Panc1 (cell line): ENCODE measurements at regions not wholly inside any gene's neighbourhood (a gene's known extent, or its start where the extent isn't known, plus 50 kb on each side); places are given as distances from the start of the nearest gene placed in this dataset.

Experiments
- ATAC-seq: fragments of 200-7000 bp; cut with Tn5 transposase; 2 replicates; pipeline ENCODE4 v1.9.1; 2020; ENCODE audit warnings: mild to moderate bottlenecking, moderate library complexity
- BruUV-seq: library from RNA; stranded (reverse); fragments of 400-500 nt; replicated peaks from 2 replicates; lab custom pipeline; 2021; lab: Mats Ljungman, UMichigan
- CTCF ChIA-PET: fragments of 300-600 bp; sonication (Branson Sonifier 250); formaldehyde crosslinking; loops from one replicate; lab custom pipeline; 2022; ENCODE audit warnings: antibody characterized with exemption; lab: Charles Lee
- POLR2A ChIA-PET: fragments of 300-600 bp; sonication (Branson Sonifier 250); formaldehyde crosslinking; loops from one replicate; lab custom pipeline; 2022; ENCODE audit warnings: antibody characterized with exemption; lab: Charles Lee
- DNase-seq: peaks from one replicate; pipeline ENCODE4 v3.0.0-alpha.2; 2010; ENCODE audit warnings: low read depth, low spot score
- H3K27ac ChIP-seq: 2 replicates; pipeline ENCODE4 v1.5.1; 2011; ENCODE audit warnings: mild to moderate bottlenecking, low read length, inconsistent platforms
- H3K27me3 ChIP-seq: fragments of 200-500 bp; sonication (Bioruptor generic); 2 replicates; pipeline ENCODE4 v1.6.0; 2014; ENCODE audit warnings: low read length, inconsistent platforms; ENCODE audit not compliant: control insufficient read depth, insufficient read depth
- H3K36me3 ChIP-seq: fragments of 200-500 bp; sonication (Bioruptor generic); 2 replicates; pipeline ENCODE4 v1.5.1; 2014; ENCODE audit warnings: inconsistent platforms, mild to moderate bottlenecking, low read length, moderate library complexity; ENCODE audit not compliant: control insufficient read depth, insufficient read depth
- H3K4me1 ChIP-seq: 2 replicates; pipeline ENCODE4 v1.5.1; 2011; ENCODE audit warnings: inconsistent platforms, mild to moderate bottlenecking, low read length, moderate library complexity; ENCODE audit not compliant: control insufficient read depth, insufficient read depth
- H3K4me3 ChIP-seq, 2 experiments: 2 replicates each; pipeline ENCODE4 v1.5.1; 2011 to 2012; ENCODE audit warnings: low read depth in 2 of 2, low read length in 2 of 2, mild to moderate bottlenecking in 2 of 2, inconsistent platforms in 1 of 2, moderate library complexity in 1 of 2
- H3K9me3 ChIP-seq: fragments of 200-500 bp; sonication (Bioruptor generic); 2 replicates; pipeline ENCODE4 v1.5.1; 2014; ENCODE audit warnings: low read depth, mild to moderate bottlenecking, inconsistent platforms, low read length, moderate library complexity; ENCODE audit not compliant: control insufficient read depth, insufficient read depth
- POLR2AphosphoS5 ChIP-seq: IDR thresholded peaks from 2 replicates; pipeline ENCODE4 v1.6.1; 2012; ENCODE audit warnings: mild to moderate bottlenecking, low read depth, low read length, moderate library complexity
- SIN3A ChIP-seq: IDR thresholded peaks from 2 replicates; pipeline ENCODE4 v1.6.1; 2012; ENCODE audit warnings: low read depth, mild to moderate bottlenecking, low read length, moderate library complexity, borderline replicate concordance; ENCODE audit not compliant: insufficient read depth
- TCF7L2 ChIP-seq: IDR thresholded peaks from 2 replicates; pipeline ENCODE4 v1.6.1; 2011; ENCODE audit warnings: mild to moderate bottlenecking, low read depth, low read length, inconsistent platforms
- in situ Hi-C: cut with HindIII; loops from 2 replicates; pipeline ENCODE4 v1.10.0; 2016; ENCODE audit warnings: low sequenced_read_pairs, low pct_unique_long_range_greater_than_20kb
- intact Hi-C: fragments of 100-400 bp; cut with micrococcal nuclease; formaldehyde crosslinking; loops from one replicate; pipeline ENCODE4 v1.10.0; 2022; ENCODE audit not compliant: unreplicated experiment
- TF ChIP-seq, protein P1 (sequence below), 2 experiments: IDR thresholded peaks; 2 replicates each; pipeline ENCODE4 v1.6.1; 2011 to 2012; ENCODE audit warnings: low read depth in 2 of 2, control low read depth in 1 of 2, low read length in 1 of 2, mild to moderate bottlenecking in 1 of 2, moderate library complexity in 1 of 2; ENCODE audit not compliant: insufficient read depth in 1 of 2
- TF ChIP-seq, protein P2 (sequence below): fragments of 450-650 bp; IDR thresholded peaks from 2 replicates; pipeline ENCODE4 v1.5.1; 2017; ENCODE audit warnings: mild to moderate bottlenecking

DNA sequence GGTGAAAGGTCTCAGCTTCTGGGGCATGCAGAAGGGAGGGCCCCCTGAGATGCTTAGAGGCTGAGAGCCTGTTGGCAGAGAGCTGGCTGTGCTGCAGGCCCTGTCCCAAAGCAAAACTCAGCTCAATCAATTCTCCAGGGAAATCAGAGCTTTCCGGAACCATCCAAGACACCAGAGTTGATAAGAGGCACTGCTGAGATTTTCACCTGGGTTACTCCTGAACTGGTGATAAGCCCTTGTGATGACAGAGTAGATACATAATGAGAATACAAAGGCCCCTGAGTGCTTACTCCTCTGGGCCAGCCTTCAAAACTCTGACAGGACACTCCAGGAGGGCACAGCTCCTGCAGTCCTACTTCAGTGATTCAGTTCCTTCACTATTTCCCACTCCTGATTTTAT, 63.9 kb downstream of the ARL6IP4 start:
- Histone ChIP-seq H3K27ac (no peak overlapping the region), H3K36me3 (no peaks in the 10 kb centered on the region), H3K9me3 (no peaks in the 10 kb centered on the region), H3K4me1 (peaks cover 10% of the 10 kb centered on the region), H3K27me3 (no peaks in the 10 kb centered on the region), H3K4me3 (no peak overlapping the region)
- intact Hi-C loops (loop anchor here (5.0 kb wide), 1 partner anchor 108 kb away; the partner anchor contains the start of gene PITPNM2), in situ Hi-C loops (no loop called here)
- DNase-seq (no peak), ATAC-seq (no peak)
- BruUV-seq = no TSS peak
- ChIA-PET POLR2A (no interaction called here), CTCF (interaction anchor here (0.6 kb wide), 1 partner anchor 296 kb away, joined by 4 read pairs; no protein-coding TSS in a partner anchor)
- TF ChIP-seq POLR2AphosphoS5 (no peak), TCF7L2 (no peak), SIN3A (no peak)
- TF ChIP-seq, protein P1, sequence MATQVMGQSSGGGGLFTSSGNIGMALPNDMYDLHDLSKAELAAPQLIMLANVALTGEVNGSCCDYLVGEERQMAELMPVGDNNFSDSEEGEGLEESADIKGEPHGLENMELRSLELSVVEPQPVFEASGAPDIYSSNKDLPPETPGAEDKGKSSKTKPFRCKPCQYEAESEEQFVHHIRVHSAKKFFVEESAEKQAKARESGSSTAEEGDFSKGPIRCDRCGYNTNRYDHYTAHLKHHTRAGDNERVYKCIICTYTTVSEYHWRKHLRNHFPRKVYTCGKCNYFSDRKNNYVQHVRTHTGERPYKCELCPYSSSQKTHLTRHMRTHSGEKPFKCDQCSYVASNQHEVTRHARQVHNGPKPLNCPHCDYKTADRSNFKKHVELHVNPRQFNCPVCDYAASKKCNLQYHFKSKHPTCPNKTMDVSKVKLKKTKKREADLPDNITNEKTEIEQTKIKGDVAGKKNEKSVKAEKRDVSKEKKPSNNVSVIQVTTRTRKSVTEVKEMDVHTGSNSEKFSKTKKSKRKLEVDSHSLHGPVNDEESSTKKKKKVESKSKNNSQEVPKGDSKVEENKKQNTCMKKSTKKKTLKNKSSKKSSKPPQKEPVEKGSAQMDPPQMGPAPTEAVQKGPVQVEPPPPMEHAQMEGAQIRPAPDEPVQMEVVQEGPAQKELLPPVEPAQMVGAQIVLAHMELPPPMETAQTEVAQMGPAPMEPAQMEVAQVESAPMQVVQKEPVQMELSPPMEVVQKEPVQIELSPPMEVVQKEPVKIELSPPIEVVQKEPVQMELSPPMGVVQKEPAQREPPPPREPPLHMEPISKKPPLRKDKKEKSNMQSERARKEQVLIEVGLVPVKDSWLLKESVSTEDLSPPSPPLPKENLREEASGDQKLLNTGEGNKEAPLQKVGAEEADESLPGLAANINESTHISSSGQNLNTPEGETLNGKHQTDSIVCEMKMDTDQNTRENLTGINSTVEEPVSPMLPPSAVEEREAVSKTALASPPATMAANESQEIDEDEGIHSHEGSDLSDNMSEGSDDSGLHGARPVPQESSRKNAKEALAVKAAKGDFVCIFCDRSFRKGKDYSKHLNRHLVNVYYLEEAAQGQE (IDR thresholded peaks at IDR 0.05; ENCODE audit: insufficient read depth in 1 of 2, low read depth in 2 of 2, low read length in 1 of 2) = no peak
- TF ChIP-seq, protein P2, sequence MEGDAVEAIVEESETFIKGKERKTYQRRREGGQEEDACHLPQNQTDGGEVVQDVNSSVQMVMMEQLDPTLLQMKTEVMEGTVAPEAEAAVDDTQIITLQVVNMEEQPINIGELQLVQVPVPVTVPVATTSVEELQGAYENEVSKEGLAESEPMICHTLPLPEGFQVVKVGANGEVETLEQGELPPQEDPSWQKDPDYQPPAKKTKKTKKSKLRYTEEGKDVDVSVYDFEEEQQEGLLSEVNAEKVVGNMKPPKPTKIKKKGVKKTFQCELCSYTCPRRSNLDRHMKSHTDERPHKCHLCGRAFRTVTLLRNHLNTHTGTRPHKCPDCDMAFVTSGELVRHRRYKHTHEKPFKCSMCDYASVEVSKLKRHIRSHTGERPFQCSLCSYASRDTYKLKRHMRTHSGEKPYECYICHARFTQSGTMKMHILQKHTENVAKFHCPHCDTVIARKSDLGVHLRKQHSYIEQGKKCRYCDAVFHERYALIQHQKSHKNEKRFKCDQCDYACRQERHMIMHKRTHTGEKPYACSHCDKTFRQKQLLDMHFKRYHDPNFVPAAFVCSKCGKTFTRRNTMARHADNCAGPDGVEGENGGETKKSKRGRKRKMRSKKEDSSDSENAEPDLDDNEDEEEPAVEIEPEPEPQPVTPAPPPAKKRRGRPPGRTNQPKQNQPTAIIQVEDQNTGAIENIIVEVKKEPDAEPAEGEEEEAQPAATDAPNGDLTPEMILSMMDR = no peak

DNA sequence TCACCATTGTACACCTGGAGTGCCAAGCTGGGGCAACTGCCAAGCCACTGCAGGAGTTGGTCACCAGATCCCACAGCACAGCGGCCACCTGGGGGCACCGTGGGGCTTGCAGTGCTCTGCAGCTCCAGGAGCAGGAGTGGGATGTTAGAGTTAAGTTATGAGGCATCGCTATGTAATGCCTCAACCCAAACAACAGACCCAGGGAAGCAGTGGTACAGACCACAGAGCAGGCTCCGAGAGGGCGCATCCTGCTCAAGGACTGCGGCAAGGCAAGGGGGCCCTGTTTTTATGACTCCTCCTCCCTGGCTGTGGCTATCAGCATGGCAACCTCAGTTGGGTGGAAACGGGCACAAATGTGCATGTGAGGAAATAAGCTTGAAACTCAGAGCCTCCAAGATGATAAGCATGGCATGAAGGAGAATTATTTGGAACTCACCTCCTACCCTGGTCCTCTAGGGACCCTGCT, 63.1 kb downstream of the ARL6IP4 start:
- TF ChIP-seq, protein P2 = peak; percentile 87
- TF ChIP-seq TCF7L2 = no peak
- TF ChIP-seq POLR2AphosphoS5 = no peak
- TF ChIP-seq, protein P1 (IDR thresholded peaks at IDR 0.05; ENCODE audit: insufficient read depth in 1 of 2, low read depth in 2 of 2, low read length in 1 of 2) = no peak
- Histone ChIP-seq H3K4me3 (no peak overlapping the region), H3K36me3 (no peaks in the 10 kb centered on the region), H3K9me3 (no peaks in the 10 kb centered on the region), H3K27ac (peak overlapping the region; percentile 65), H3K4me1 (peaks cover 10% of the 10 kb centered on the region), H3K27me3 (no peaks in the 10 kb centered on the region)
- CTCF ChIA-PET = interaction anchor here (1.0 to 1.4 kb wide), 3 partner anchors 15 to 195 kb away, joined by 4 read pairs; no protein-coding TSS in a partner anchor
- DNase-seq (peak; percentile 51), ATAC-seq (peak; percentile 94)
- in situ Hi-C loops (no loop called here), intact Hi-C loops (loop anchor here (5.0 kb wide), 1 partner anchor 109 kb away; the partner anchor contains the start of gene PITPNM2)
- POLR2A ChIA-PET = interaction anchor here (1.1 kb wide), 1 partner anchor 189 kb away, joined by 3 read pairs; the partner anchor contains the start of genes MPHOSPH9 and MTRFR
- no TSS peak for BruUV-seq
